ENCODE measurements at regions not wholly inside any gene's neighbourhood (a gene's known extent, or its start where the extent isn't known, plus 50 kb on each side); places are given as distances from the start of the nearest gene placed in this dataset.

DNA sequence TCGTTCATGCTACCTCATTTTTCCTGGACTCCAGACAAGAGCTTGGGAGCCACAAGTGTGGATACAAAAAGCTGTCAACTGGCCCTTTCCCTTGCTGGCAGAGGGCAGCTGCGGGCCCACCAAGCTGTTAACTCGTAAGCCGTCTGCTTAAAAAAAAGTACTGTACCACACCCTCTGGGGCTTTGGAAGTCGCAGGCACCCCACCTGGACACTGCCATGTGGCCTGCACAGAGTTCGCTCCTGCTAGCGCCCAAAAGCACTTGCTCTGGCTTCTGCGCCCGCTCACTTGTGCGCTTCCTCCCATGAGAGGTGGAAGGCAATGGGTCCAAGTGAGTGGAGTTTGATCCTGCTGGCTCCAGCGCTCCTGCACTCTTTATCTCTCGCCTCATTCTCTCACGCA, 476.4 kb upstream of the FSTL5 start:
- DNase-seq (ENCODE audit: low spot score): no peak
- POLR2A ChIA-PET (ENCODE audit: low non-redundant PET): no interaction called here
- CTCF ChIA-PET: no interaction called here
- TF ChIP-seq, protein P1, sequence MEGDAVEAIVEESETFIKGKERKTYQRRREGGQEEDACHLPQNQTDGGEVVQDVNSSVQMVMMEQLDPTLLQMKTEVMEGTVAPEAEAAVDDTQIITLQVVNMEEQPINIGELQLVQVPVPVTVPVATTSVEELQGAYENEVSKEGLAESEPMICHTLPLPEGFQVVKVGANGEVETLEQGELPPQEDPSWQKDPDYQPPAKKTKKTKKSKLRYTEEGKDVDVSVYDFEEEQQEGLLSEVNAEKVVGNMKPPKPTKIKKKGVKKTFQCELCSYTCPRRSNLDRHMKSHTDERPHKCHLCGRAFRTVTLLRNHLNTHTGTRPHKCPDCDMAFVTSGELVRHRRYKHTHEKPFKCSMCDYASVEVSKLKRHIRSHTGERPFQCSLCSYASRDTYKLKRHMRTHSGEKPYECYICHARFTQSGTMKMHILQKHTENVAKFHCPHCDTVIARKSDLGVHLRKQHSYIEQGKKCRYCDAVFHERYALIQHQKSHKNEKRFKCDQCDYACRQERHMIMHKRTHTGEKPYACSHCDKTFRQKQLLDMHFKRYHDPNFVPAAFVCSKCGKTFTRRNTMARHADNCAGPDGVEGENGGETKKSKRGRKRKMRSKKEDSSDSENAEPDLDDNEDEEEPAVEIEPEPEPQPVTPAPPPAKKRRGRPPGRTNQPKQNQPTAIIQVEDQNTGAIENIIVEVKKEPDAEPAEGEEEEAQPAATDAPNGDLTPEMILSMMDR (conservative IDR thresholded peaks at IDR 0.05; ENCODE audit: low read depth): no peak
- H3K27ac ChIP-seq: no peak overlapping the region

DNA sequence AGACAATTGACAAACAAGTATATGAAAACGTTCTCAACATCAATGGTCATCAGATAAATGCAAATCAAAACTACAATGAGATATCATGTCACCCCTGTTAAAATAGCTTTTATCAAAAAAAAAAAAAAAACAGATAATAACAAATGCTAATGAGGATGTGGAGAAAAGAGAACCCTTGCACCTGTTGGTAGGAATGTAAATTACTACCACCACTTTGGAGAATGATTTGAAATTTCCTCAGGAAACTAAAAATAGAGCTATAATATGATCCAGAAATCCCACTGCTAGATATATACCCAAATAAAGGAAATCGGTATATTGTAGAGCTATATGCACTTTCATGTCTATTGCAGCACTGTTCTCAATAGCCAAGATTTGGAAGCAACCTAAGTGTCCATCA, 470.6 kb upstream of the FSTL5 start:
- CTCF ChIA-PET: no interaction called here
- no peak overlapping the region for H3K27ac ChIP-seq
- POLR2A ChIA-PET (ENCODE audit: low non-redundant PET): no interaction called here
- DNase-seq (ENCODE audit: low spot score): no peak
- TF ChIP-seq, protein P1 (conservative IDR thresholded peaks at IDR 0.05; ENCODE audit: low read depth): no peak

DNA sequence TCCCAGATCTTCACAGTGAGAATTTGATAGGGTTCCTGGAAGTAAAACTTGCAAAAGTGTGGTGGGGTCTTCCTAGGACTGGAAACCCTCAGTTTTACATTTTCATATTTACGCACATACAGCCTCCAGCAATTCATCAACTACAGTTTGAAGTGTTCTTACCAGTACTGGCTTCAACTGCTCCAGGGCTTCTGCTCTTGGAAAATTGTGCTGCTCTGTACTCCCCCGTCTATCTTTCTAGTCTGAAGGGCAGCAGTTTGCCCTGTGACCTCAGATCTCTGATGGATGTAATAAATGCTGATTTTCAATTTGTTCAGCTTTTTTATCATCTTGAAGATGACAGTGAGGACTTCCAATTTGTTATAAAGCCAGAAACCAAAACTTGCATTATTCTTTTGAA, 458.9 kb upstream of the FSTL5 start:
- no peak for DNase-seq (ENCODE audit: low spot score)
- ChIA-PET CTCF (no interaction called here), POLR2A (ENCODE audit: low non-redundant PET) (no interaction called here)
- no peak overlapping the region for H3K27ac ChIP-seq
- TF ChIP-seq, protein P1 (conservative IDR thresholded peaks at IDR 0.05; ENCODE audit: low read depth): no peak

DNA sequence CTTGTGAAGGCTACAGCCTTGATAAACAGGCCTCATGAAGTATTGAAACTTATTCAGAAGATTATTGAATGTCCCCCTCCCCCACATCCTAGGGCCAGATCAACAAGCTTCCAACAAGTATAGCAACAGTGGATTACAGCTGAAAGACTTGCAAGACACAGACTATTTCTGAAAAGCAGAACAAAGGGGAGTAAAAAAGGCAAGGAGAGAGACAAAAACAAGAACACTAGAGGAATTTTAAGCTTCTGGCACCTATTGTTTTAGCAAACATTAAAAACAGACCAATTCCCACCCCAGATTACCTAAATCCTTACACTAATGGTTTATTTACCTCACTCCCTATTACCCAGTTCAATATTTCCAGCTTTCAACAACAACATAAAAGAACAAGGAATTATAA, 446.3 kb upstream of the FSTL5 start:
- TF ChIP-seq, protein P1 (conservative IDR thresholded peaks at IDR 0.05; ENCODE audit: low read depth): no peak
- DNase-seq (ENCODE audit: low spot score): no peak
- H3K27ac ChIP-seq: no peak overlapping the region
- POLR2A ChIA-PET (ENCODE audit: low non-redundant PET): no interaction called here
- CTCF ChIA-PET: no interaction called here

DNA sequence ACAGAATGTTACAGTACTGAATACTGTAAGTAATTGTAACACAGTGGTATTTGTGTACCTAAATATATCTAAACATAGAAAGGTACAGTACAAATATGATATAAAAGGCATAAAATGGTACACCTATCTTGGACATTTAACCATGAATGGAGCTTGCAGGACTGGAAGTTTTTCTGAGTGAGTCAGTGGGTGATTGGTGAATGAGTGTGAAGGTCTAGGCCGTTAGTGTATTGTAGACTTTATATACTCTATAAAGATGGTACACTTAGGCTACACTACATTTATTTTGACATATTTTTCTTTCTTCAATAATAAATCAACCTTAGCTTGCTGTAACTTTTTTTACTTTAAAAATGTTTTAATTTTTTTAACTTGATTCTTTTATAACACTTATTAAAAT, 422.5 kb upstream of the FSTL5 start:
- ChIA-PET CTCF (no interaction called here), POLR2A (ENCODE audit: low non-redundant PET) (no interaction called here)
- DNase-seq (ENCODE audit: low spot score): no peak
- no peak overlapping the region for H3K27ac ChIP-seq
- TF ChIP-seq, protein P1 (conservative IDR thresholded peaks at IDR 0.05; ENCODE audit: low read depth): no peak

DNA sequence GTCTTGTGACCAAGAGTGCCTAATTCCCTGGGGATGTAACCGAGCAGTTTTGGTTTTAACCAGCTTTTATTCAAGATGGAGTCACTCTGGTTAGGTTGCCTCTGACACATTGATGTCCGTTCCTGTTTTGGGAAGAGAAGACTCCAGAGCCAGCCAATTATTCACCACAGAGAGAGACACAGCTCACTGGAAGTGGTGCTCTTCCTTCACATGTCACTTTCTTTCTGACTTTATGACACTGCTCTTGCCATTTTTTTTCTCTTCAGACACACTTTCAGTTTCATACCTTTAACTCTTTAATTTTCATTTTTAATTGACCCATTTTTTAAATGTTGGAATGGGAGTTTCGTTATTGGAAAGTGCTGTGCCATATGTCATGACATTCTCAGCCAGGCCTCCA, 418.4 kb upstream of the FSTL5 start:
- no peak overlapping the region for H3K27ac ChIP-seq
- ChIA-PET CTCF (no interaction called here), POLR2A (ENCODE audit: low non-redundant PET) (no interaction called here)
- TF ChIP-seq, protein P1 (conservative IDR thresholded peaks at IDR 0.05; ENCODE audit: low read depth): no peak
- DNase-seq (ENCODE audit: low spot score): no peak

DNA sequence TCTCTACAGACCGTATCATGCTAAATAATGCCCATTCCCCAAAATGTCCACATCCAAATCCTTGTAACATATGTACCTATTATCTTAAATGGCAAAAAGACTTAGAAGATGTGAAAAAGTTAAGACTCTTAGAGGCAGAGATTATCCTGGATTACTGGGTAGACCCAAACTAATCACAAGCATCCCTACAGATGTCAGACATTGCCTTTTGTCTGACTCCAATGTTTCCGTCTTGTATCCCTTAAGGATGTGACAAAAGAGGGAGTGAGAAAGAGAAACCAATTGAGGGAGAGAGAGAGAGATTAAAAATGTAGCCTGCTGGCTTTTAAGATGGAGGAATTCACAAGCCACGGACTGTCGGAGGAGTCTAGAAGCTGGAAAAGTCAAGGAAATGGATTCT, 401.9 kb upstream of the FSTL5 start:
- ChIA-PET POLR2A (ENCODE audit: low non-redundant PET) (no interaction called here), CTCF (no interaction called here)
- no peak overlapping the region for H3K27ac ChIP-seq
- DNase-seq (ENCODE audit: low spot score): no peak
- TF ChIP-seq, protein P1 (conservative IDR thresholded peaks at IDR 0.05; ENCODE audit: low read depth): no peak

Data from RWPE1 (cell line).